Peyer's patch (tissue), 4 donors: ENCODE measurements at regions not wholly inside any gene's neighbourhood (a gene's known extent, or its start where the extent isn't known, plus 50 kb on each side); places are given as distances from the start of the nearest gene placed in this dataset.

ENCODE experiments used
- DNase-seq, 3 donors: peaks; one replicate each; pipeline ENCODE4 v3.0.0-alpha.2; 2017 to 2019
- H3K27ac ChIP-seq, 4 donors: fragments of 200-600 bp; sonication (generic); one replicate each; pipeline ENCODE4 v1.5.1; 2016 to 2019
- H3K27me3 ChIP-seq, 2 donors: fragments of 200-600 bp; sonication (generic); one replicate each; pipeline ENCODE4 v1.5.1; 2019
- H3K36me3 ChIP-seq, 3 donors: fragments of 200-600 bp; sonication (generic); one replicate each; pipeline ENCODE4 v1.5.1; 2016 to 2019
- H3K4me1 ChIP-seq, 4 donors: fragments of 200-600 bp; sonication (generic); one replicate each; pipeline ENCODE4 v1.5.1; 2016 to 2019
- H3K4me3 ChIP-seq, 4 donors: fragments of 200-600 bp; sonication (generic); 1 replicate in 3 of 4; 2 replicates in 1 of 4; pipeline ENCODE4 v1.5.1; 2016 to 2019; ENCODE audit warnings: mild to moderate bottlenecking in 1 of 4
- H3K9me3 ChIP-seq, 4 donors: fragments of 200-600 bp; sonication (generic); one replicate each; pipeline ENCODE4 v1.5.1; 2016 to 2019; ENCODE audit warnings: mild to moderate bottlenecking in 1 of 4
- CTCF ChIP-seq, 6 experiments: fragments of 450-650 bp in 4 of 6; fragments of 200-600 bp in 2 of 6; sonication (generic) in 1 of 6; IDR thresholded peaks; one replicate each; pipeline ENCODE4 v1.5.1; 2017 to 2019; ENCODE audit warnings: antibody characterized with exemption in 6 of 6, mild to moderate bottlenecking in 3 of 6, moderate library complexity in 1 of 6
- POLR2A ChIP-seq, 2 donors: fragments of 450-650 bp; IDR thresholded peaks; one replicate each; pipeline ENCODE4 v1.5.1; 2017; ENCODE audit warnings: antibody characterized with exemption in 2 of 2, mild to moderate bottlenecking in 2 of 2, moderate library complexity in 2 of 2

GRCh38 chr7:32140210-32140939, 70.2 kb upstream of the PDE1C start:
- TF ChIP-seq CTCF (IDR thresholded peaks at IDR 0.05) (no peak), POLR2A (IDR thresholded peaks at IDR 0.05) (no peak)
- H3K27ac ChIP-seq = no peak overlapping the region
- no peaks in the 10 kb centered on the region for H3K4me1 ChIP-seq
- H3K27me3 ChIP-seq = no peaks in the 10 kb centered on the region
- no peaks in the 10 kb centered on the region for H3K9me3 ChIP-seq
- H3K4me3 ChIP-seq = no peak overlapping the region
- no peak for DNase-seq
- no peaks in the 10 kb centered on the region for H3K36me3 ChIP-seq

GRCh38 chr7:32137059-32137458, 66.9 kb upstream of the PDE1C start:
- no peaks in the 10 kb centered on the region for H3K36me3 ChIP-seq
- no peak overlapping the region for H3K27ac ChIP-seq
- no peaks in the 10 kb centered on the region for H3K27me3 ChIP-seq
- H3K4me1 ChIP-seq = no peaks in the 10 kb centered on the region
- no peaks in the 10 kb centered on the region for H3K9me3 ChIP-seq
- DNase-seq = no peak
- no peak for TF ChIP-seq POLR2A (IDR thresholded peaks at IDR 0.05)
- TF ChIP-seq CTCF (IDR thresholded peaks at IDR 0.05) = no peak
- H3K4me3 ChIP-seq = no peak overlapping the region

GRCh38 chr7:32131091-32131490, 60.9 kb upstream of the PDE1C start:
- no peak for TF ChIP-seq CTCF (IDR thresholded peaks at IDR 0.05)
- Histone ChIP-seq H3K4me1 (no peaks in the 10 kb centered on the region), H3K27me3 (no peaks in the 10 kb centered on the region), H3K9me3 (no peaks in the 10 kb centered on the region), H3K36me3 (no peaks in the 10 kb centered on the region), H3K4me3 (no peak overlapping the region), H3K27ac (no peak overlapping the region)
- no peak for DNase-seq

- no peaks in the 10 kb centered on the region for H3K36me3 ChIP-seq
- DNase-seq = no peak
- H3K4me1 ChIP-seq = no peaks in the 10 kb centered on the region
- no peak overlapping the region for H3K27ac ChIP-seq
- no peak for TF ChIP-seq CTCF (IDR thresholded peaks at IDR 0.05)
- no peak for TF ChIP-seq POLR2A (IDR thresholded peaks at IDR 0.05)
- no peaks in the 10 kb centered on the region for H3K27me3 ChIP-seq
- no peaks in the 10 kb centered on the region for H3K9me3 ChIP-seq
- no peak overlapping the region for H3K4me3 ChIP-seq
Measured at GRCh38 chr7:32126843-32127242, 56.6 kb upstream of the PDE1C start.
